Erythroblast (primary cell): ENCODE measurements at regions not wholly inside any gene's neighbourhood (a gene's known extent, or its start where the extent isn't known, plus 50 kb on each side); places are given as distances from the start of the nearest gene placed in this dataset.

ENCODE experiments used
- GATA1 ChIP-seq: IDR thresholded peaks from 2 replicates; pipeline ENCODE4 v1.6.1; 2011; ENCODE audit warnings: low read depth, mild to moderate bottlenecking, control low read depth, low read length, moderate library complexity
- POLR2A ChIP-seq: IDR thresholded peaks from 2 replicates; pipeline ENCODE4 v1.6.1; 2011; ENCODE audit warnings: mild to moderate bottlenecking, low read length

DNA sequence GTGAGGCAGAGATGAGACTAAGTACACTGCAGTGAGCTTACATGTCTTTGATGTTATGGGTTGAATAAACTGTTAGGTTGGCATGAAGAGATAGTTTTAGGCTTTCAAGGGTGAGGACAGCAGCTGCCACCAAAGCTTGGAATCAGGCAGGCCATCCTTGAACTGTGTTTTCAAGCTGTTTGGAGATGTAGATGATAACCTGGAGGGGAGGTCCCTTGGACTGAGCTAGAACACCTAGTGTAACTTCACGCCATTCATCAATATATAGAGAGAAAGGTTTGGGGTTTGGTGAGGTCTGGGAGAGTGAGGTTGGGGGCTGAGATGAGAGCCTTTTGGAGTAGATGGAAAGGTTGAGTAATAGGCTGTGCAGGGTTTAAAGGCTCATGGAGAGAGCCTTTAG is 2447.0 kb downstream of the TP53TG3F start:
- TF ChIP-seq POLR2A: no peak
- no peak for TF ChIP-seq GATA1
